GM18861 (cell line): ENCODE measurements at regions not wholly inside any gene's neighbourhood (a gene's known extent, or its start where the extent isn't known, plus 50 kb on each side); places are given as distances from the start of the nearest gene placed in this dataset.
"Not testable (repeated sequence)": the region's sequence is repeated elsewhere in the genome, so short reads cannot be mapped to it uniquely, and the experiment has no call there.

Source experiments
- ATAC-seq: cut with Tn5 transposase; IDR thresholded peaks from one replicate; pipeline ENCODE4 v1.9.1; 2021; ENCODE audit not compliant: unreplicated experiment

GRCh38 chr16:48057048-48057447 lies 98.7 kb downstream of the ABCC12 start:
- ATAC-seq, result no peak

- ATAC-seq, result peak; percentile 62
Measured at GRCh38 chr16:48054881-48055601, 100.8 kb downstream of the ABCC12 start.

- no peak for ATAC-seq
Measured at GRCh38 chr16:48053418-48053745, 102.4 kb downstream of the ABCC12 start.

GRCh38 chr16:48052731-48053417 lies 102.9 kb downstream of the ABCC12 start:
- ATAC-seq, result no peak

GRCh38 chr16:48050871-48051270 lies 104.9 kb downstream of the ABCC12 start:
- ATAC-seq, result no peak

- no peak for ATAC-seq
Measured at GRCh38 chr16:48049847-48050246, 105.9 kb downstream of the ABCC12 start.

- no peak for ATAC-seq
Measured at GRCh38 chr16:48047720-48048119, 108.1 kb downstream of the ABCC12 start.

GRCh38 chr16:48047241-48047640 lies 108.6 kb downstream of the ABCC12 start:
- no peak for ATAC-seq

GRCh38 chr16:48044117-48044516 lies 111.7 kb downstream of the ABCC12 start:
- ATAC-seq, result no peak

GRCh38 chr16:48041981-48042421 lies 113.8 kb downstream of the ABCC12 start:
- no peak for ATAC-seq

GRCh38 chr16:48035142-48035541 lies 120.7 kb downstream of the ABCC12 start:
- no peak for ATAC-seq

GRCh38 chr16:48030926-48031325 lies 124.9 kb downstream of the ABCC12 start:
- no peak for ATAC-seq

- ATAC-seq, result no peak
Measured at GRCh38 chr16:48029768-48030167, 126.0 kb downstream of the ABCC12 start.

- ATAC-seq, result no peak
Measured at GRCh38 chr16:48025359-48025758, 130.4 kb downstream of the ABCC12 start.

GRCh38 chr16:48024042-48024441 lies 131.8 kb downstream of the ABCC12 start:
- ATAC-seq, result no peak

- ATAC-seq, result no peak
Measured at GRCh38 chr16:48022496-48022895, 133.3 kb downstream of the ABCC12 start.

- ATAC-seq, result not testable (repeated sequence)
Measured at GRCh38 chr16:48020617-48021016, 135.2 kb downstream of the ABCC12 start.

- ATAC-seq, result no peak
Measured at GRCh38 chr16:48014349-48015135, 141.3 kb downstream of the ABCC12 start.

- ATAC-seq, result no peak
Measured at GRCh38 chr16:48013491-48013901, 142.3 kb downstream of the ABCC12 start.

GRCh38 chr16:48011878-48012658 lies 143.7 kb downstream of the ABCC12 start:
- no peak for ATAC-seq

GRCh38 chr16:48011466-48011865 lies 144.3 kb downstream of the ABCC12 start:
- ATAC-seq, result no peak
